MCF 10A (cell line): ENCODE measurements at regions not wholly inside any gene's neighbourhood (a gene's known extent, or its start where the extent isn't known, plus 50 kb on each side); places are given as distances from the start of the nearest gene placed in this dataset.

Experiments used
- BruUV-seq: library from RNA; stranded (reverse); fragments of 400-500 nt; replicated peaks from 2 replicates; lab custom pipeline; 2021; lab: Mats Ljungman, UMichigan
- CTCF ChIA-PET: fragments of 300-600 bp; sonication (Branson Sonifier 250); formaldehyde crosslinking; extraction: SDS; loops from one replicate; lab custom pipeline; 2021; ENCODE audit warnings: antibody characterized with exemption, inconsistent platforms; lab: Yijun Ruan, JAX
- POLR2A ChIA-PET: fragments of 300-600, 350-650 bp; sonication (Branson Sonifier 250); formaldehyde crosslinking; extraction: SDS; loops from one replicate; lab custom pipeline; 2020; ENCODE audit warnings: antibody characterized with exemption, inconsistent platforms; lab: Yijun Ruan, JAX
- DNase-seq: peaks from one replicate; pipeline ENCODE4 v3.0.0-alpha.2; 2018; ENCODE audit not compliant: unreplicated experiment
- H3K27ac Mint-ChIP-seq: one replicate; pipeline ENCODE4 v1.8.0; 2022; ENCODE audit warnings: mild to moderate bottlenecking, low read depth, mixed read lengths; ENCODE audit not compliant: unreplicated experiment
- H3K27me3 Mint-ChIP-seq: one replicate; pipeline ENCODE4 v1.8.0; 2022; ENCODE audit warnings: mixed read lengths; ENCODE audit not compliant: insufficient read depth, unreplicated experiment
- H3K36me3 Mint-ChIP-seq: one replicate; pipeline ENCODE4 v1.8.0; 2022; ENCODE audit warnings: mild to moderate bottlenecking, moderate library complexity, mixed read lengths; ENCODE audit not compliant: insufficient read depth, unreplicated experiment
- H3K4me1 Mint-ChIP-seq: one replicate; pipeline ENCODE4 v1.8.0; 2022; ENCODE audit warnings: mixed read lengths; ENCODE audit not compliant: insufficient read depth, unreplicated experiment
- H3K4me3 Mint-ChIP-seq: one replicate; pipeline ENCODE4 v1.8.0; 2022; ENCODE audit warnings: mild to moderate bottlenecking, moderate library complexity, mixed read lengths; ENCODE audit not compliant: unreplicated experiment
- H3K9me3 Mint-ChIP-seq: one replicate; pipeline ENCODE4 v1.8.0; 2022; ENCODE audit warnings: mixed read lengths; ENCODE audit not compliant: unreplicated experiment
- intact Hi-C: fragments of 100-400 bp; cut with micrococcal nuclease; formaldehyde crosslinking; loops from 2 replicates; pipeline ENCODE4 v1.14.1; 2022
- TF ChIP-seq, protein P1 (sequence below): fragments of 200-600 bp; IDR thresholded peaks from one replicate; pipeline ENCODE4 v1.8.0; 2022; ENCODE audit warnings: antibody characterized with exemption, mild to moderate bottlenecking; ENCODE audit not compliant: unreplicated experiment

DNA sequence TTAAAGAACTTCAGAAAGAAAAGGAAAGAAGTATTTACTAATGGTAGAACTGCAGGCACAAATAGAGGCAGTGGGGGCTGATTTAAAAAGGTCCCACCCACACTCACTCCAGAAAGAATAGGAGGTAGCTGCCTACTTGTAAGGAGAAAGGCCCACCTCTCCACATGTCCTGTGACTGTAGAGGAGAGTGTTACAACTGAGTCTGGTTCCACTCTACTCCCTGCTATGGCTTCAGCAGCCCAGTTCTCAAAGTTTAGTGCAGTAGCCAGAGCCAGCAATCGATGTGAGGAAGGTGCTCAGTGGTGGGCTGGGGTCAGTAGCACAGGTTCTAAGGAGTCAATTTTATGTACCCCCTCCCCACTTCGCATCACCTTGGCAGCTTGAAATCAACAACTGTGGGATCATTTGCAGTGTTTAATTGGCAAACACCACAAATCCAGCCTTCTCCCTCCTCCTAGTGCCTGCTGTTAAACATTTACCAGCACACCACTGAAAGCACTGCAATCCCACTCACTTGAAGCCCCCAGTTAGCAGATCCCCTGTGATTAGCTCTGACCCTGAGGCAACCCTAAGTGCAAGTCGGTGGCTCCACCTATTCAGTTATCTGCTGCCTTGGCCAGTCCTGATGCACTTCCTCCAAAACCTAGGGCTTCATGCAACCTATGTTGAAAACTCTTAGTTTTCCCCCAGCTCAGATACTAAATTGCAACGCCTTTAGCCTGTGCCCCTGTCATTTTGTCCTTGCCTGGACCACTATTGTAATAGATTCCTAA, 146.6 kb downstream of the BBOX1 start:
- H3K27me3 Mint-ChIP-seq = peaks cover 18% of the 10 kb centered on the region
- no peaks in the 10 kb centered on the region for H3K4me1 Mint-ChIP-seq
- H3K4me3 Mint-ChIP-seq = no peak overlapping the region
- no peak for DNase-seq
- intact Hi-C loops = no loop called here
- CTCF ChIA-PET = interaction anchor here (0.8 to 5.9 kb wide), 5 partner anchors 9 to 310 kb away, joined by 3 to 121 read pairs (median 10); no protein-coding TSS in a partner anchor
- H3K9me3 Mint-ChIP-seq = no peaks in the 10 kb centered on the region
- no TSS peak for BruUV-seq
- POLR2A ChIA-PET = no interaction called here
- H3K36me3 Mint-ChIP-seq = no peaks in the 10 kb centered on the region
- TF ChIP-seq, protein P1, sequence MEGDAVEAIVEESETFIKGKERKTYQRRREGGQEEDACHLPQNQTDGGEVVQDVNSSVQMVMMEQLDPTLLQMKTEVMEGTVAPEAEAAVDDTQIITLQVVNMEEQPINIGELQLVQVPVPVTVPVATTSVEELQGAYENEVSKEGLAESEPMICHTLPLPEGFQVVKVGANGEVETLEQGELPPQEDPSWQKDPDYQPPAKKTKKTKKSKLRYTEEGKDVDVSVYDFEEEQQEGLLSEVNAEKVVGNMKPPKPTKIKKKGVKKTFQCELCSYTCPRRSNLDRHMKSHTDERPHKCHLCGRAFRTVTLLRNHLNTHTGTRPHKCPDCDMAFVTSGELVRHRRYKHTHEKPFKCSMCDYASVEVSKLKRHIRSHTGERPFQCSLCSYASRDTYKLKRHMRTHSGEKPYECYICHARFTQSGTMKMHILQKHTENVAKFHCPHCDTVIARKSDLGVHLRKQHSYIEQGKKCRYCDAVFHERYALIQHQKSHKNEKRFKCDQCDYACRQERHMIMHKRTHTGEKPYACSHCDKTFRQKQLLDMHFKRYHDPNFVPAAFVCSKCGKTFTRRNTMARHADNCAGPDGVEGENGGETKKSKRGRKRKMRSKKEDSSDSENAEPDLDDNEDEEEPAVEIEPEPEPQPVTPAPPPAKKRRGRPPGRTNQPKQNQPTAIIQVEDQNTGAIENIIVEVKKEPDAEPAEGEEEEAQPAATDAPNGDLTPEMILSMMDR = no peak
- no peak overlapping the region for H3K27ac Mint-ChIP-seq

DNA sequence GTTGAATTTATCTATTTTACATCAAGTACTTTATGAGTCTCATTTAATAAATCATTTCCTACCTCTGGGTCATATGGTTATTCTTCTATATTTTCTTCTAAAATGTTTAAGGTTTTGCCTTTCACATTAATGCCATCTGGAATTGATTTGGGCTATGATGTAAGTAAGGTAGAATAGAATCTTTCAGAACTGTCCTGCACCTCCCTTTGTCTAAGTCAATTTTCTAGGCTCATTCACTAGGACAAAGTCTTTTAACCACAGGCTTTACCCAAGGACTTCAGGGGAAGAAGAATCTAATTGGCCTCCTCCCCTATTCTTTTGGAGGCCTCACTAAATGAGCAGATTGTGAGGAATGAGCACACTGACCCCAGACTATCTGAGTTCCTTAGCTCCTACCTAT, 146.0 kb downstream of the BBOX1 start:
- DNase-seq = no peak
- ChIA-PET POLR2A (interaction anchor here (0.7 to 1.6 kb wide), 2 partner anchors 15 to 279 kb away, joined by 3 to 5 read pairs; no protein-coding TSS in a partner anchor), CTCF (interaction anchor here (0.8 to 5.9 kb wide), 9 partner anchors 7 to 310 kb away, joined by 3 to 121 read pairs (median 4); no protein-coding TSS in a partner anchor)
- Mint-ChIP-seq H3K4me3 (no peak overlapping the region), H3K9me3 (no peaks in the 10 kb centered on the region), H3K27me3 (peaks cover 25% of the 10 kb centered on the region), H3K4me1 (no peaks in the 10 kb centered on the region), H3K27ac (no peak overlapping the region), H3K36me3 (no peaks in the 10 kb centered on the region)
- TF ChIP-seq, protein P1 = no peak
- BruUV-seq = no TSS peak
- intact Hi-C loops = no loop called here

DNA sequence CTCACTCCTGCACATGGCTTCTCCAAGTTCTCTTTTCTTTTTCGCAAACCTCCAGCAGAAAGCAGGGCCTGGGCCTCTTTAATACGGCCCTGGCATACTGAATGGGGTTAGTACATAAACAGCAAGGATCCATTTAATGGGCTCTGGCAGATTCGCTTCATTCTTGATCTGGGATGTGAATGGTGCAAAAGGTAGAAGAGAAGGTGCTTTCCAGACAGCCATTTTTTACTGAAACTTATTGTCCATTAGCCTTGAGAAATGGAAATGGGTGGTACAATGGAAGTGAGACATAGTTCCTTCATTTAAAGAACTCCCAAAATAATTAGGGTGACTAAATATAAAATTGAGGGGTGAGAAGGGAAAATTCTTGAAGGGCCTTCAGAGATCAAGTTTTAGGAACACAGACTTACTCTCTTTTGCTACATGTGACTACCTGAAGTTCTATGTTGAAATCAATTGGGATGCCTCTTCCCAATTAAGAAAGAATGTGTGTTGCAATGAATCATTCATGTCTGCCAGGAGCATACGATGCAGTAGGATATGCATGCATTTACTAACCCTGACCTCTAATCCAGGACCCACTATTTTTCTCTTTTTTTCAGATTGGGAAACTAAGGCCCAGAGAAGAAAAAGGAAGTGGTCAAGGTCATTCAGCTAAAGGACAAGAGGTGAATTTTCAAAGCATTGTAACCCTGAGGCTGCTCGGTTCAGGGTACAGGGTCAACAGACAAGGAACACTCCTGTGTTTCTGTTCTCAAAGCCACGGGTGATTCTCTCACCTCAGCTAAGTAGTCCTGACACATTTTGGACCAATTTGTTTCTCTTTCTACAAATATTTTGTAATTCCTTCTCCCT, 144.1 kb downstream of the BBOX1 start:
- intact Hi-C loops = loop anchor here (1.0 to 2.0 kb wide), 3 partner anchors 112 to 302 kb away; partner anchors contain the start of gene CCDC34
- no peak overlapping the region for H3K27ac Mint-ChIP-seq
- TF ChIP-seq, protein P1 = no peak

More for the DNA sequence above, 144.1 kb downstream of the BBOX1 start:
- no peaks in the 10 kb centered on the region for H3K9me3 Mint-ChIP-seq
- H3K27me3 Mint-ChIP-seq = peaks cover 27% of the 10 kb centered on the region
- ChIA-PET CTCF (interaction anchor here (0.6 to 5.9 kb wide), 27 partner anchors 11 to 865 kb away, joined by 3 to 121 read pairs (median 5); no protein-coding TSS in a partner anchor), POLR2A (interaction anchor here (0.8 to 2.2 kb wide), 11 partner anchors 11 to 311 kb away, joined by 3 to 12 read pairs (median 4); partner anchors contain the start of gene LGR4)
- no TSS peak for BruUV-seq
- no peak overlapping the region for H3K4me3 Mint-ChIP-seq
- peak; percentile 41 for DNase-seq
- H3K4me1 Mint-ChIP-seq = no peaks in the 10 kb centered on the region
- no peaks in the 10 kb centered on the region for H3K36me3 Mint-ChIP-seq
